CD4-positive, alpha-beta T cell treated with Interleukin-10 for 1 hour (primary cell): ENCODE measurements at regions not wholly inside any gene's neighbourhood (a gene's known extent, or its start where the extent isn't known, plus 50 kb on each side); places are given as distances from the start of the nearest gene placed in this dataset.

ENCODE experiments used
- DNase-seq: peaks from one replicate; pipeline ENCODE4 v3.0.0-alpha.2; 2020

DNA sequence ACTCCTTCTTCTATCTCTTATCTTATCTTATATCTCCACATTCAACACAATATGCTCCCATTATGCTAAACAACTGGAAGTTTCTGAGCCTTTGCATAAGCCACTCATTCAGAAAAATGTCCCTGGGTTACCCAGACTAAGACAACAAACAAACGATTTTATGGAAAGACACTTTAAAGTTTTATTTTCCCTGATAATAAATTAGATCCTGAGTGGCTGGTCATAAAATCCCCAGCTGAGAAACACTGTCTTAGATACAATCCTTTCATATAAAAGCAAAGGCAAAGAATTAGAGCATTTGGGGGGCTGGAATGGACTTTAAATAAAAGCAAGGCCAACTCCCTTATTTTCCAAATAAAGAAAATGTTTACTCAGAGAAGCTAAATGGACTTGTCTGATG is 322.3 kb downstream of the GBE1 start:
- no peak for DNase-seq

DNA sequence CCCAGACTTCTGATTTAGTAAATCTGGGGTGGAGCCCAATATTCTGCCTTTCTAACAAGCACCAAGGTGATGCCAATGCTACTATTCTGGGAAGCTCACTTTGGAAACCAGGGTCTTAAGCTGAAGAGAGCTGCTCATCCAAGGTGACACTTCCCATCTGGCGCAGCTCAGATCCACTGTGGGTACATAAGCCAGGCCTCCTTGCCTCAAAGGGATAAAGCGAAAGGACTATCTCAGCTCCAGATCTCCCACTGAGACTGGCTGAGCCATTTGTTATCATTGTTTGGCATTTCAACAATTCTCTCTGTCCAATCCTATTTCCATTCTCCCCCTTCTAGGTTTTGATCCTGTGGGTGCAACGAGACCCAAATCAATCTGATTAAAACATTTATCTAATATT is 323.8 kb downstream of the GBE1 start:
- DNase-seq: no peak

DNA sequence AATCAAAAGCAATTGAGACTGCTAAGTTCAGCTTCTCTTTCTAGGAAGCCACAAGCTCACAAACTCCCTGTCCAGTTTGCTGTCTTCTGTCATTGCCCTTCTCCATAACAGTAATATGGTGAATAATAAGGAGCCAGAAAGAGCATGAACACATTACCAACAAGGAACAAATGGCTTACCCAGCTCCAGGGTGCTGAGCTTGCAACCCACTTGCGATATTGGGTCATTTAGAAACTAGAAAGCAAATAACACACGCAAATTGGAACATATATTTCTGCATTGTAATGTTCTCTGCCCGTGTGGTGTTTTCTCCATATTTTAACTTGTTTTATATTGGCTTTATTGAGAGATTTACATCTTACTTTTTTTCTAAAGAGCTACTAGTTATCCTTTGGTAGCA is 325.3 kb downstream of the GBE1 start:
- DNase-seq: no peak

DNA sequence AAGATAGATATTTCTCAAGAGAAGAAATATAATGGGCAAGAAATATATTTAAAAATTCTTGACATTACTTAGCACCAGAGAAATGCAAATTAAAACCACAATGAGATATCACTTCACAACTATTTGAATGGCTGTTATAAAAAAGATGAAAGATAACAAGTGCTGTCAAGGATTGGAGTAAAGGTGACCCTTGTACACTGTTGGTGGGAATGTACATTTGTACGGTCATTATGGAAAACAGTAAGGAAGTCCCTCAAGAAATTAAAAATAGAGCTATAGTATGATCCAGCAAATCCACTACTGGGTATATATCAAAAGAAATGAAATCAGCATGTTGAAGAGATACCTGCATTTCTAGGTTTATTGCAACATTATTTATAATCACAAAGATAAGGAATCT is 326.4 kb downstream of the GBE1 start:
- no peak for DNase-seq

DNA sequence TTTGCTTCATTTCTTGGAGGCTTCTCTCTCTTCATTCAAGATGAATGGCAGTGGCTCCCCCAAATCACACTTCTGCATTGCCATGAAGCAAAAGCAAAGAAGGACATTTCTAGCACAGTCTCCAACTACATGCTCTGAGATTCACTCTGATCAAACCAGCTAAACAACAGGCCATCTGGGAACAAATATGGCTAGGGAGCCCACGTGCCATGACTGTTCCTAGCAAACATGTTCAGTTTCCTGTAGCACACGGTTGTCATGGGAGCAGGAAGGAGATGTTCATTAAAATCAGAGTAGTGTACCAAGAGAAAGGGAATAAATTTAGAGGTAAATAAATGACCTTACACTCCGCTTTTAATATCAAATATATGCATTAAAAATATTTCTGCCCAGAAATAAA is 327.3 kb downstream of the GBE1 start:
- DNase-seq: no peak

DNA sequence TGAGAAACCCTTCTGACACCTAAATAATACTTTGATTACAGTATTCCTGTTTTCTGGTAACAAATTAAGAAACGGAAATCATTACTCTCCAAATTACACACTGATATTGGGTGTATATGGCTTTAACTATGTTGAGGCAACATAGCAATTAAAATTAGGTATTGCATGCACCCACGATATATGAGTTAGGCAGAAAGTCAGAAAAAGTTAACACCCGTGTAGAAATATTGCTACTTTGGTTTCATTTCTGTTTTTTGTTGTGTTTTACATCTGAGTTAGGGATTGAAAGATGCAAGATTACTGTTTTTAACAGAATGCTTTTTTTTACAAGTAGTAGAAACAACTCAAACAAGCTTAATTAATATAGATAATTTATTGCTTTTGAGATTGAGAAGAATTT is 327.8 kb downstream of the GBE1 start:
- no peak for DNase-seq

DNA sequence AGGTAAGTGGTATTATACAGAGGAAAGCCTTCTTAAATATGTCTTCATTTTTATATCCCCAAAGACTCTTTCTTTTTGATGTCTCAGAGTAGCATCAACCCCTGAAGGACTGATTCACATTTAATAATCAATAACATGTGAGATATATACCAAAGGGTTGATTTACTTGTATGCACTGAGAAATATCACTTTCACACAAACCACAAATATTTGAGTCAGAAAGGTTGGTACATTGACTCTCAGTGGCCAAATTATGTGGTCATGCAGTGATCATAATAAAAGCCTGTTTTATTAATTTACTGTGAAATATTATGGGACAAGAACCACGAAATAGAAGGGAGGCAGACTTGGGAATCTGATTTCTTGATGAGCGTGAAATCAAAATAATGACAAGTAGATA is 329.0 kb downstream of the GBE1 start:
- DNase-seq: no peak

DNA sequence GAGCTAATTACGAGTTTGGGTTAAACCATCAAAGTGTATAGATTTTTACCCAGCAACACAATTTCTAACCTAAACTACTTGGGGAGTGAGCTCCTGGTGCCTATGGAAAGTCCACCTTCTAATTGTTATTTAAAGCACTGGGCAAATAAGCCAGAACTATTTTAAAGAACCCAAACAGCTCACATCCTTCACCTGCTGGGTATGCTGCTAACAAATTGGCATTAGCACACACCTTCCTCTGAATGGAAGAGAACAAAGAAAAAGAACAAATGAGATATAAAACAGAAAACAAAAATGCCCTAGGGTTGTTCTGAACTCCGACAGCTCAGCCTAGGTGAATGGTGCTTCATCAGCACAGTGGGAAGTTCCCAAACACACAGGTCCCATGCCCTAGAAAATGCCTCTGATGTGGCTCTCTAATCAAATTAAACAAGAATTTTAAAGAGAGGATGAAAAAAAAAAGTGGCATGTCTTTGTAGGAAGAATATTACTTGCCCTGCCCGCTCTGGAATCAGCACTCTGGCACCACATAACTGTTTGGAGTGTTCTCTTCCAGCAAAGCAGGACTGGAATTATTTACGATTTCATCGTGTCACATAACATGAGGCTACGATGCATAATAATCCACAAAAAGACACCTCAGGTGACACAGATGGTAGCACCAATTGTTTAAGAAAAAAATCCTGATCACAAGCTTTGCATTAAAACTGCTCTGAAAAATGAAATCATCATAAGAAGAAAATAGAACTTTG is 334.4 kb downstream of the GBE1 start:
- no peak for DNase-seq

DNA sequence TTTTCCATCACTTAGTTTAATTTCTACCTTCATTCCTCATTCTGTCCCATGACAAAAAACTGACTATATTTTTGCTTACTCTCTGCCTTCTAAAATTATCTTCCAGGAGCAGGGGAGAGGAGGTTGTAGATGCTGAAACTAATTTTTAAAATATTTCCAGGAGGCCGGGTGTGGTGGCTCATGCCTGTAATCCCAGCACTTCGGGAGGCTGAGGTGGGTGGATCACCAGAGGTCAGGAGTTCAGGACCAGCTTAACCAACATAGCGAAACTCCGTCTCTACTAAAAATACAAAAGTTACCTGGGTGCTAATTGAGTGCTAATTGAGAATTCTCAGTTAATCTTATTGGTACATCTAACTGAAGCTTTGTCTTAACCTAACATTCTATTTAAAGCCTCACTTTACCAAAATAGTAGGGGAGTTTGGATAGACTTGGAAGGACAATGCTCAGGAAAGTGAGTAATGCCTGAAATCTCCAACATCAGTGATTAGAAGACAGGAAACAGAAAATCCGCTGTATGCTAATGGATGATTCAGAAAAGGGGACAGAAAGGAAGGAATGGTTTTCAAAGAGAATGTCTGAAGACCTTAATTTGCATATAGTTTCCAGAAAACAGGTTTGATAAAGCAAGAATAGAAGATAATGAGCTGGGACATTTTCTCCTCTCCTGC is 336.1 kb downstream of the GBE1 start:
- no peak for DNase-seq

DNA sequence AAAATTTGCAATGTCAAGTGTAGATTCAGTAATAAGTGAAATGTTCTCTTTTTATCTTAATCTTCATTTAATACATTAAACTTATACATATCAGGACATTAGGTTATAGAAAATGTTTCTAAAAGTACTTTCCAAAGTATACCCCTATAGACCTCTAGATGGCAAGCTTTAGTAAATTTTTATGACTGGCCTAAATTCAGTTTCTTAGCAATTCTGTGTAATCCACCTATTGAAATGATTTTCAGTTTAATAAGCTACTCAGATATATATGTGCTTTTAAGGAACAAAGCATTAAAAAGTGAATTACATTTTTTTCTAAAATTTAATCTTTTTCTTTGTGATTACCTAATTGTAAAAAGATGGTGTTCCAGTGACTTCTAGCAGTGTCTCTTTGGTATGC is 342.2 kb downstream of the GBE1 start:
- DNase-seq: no peak

DNA sequence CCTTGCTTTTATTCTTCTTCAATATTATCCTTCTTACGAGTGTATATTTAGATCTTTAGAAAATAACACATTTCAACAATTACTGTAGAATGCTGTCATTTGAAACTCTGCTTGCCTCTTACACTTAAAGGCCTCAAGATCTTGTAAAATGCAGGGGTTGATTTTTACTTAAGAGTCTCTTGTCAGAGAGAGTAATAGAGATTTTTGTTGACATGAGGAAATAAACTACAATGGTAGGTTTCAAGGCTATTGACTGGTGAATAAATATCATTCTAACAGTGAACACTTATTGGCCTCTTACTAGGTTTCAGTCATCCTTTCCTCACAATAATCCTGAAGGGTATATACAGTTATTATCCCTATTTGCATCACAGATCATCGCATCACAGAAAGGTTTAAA is 344.6 kb downstream of the GBE1 start:
- no peak for DNase-seq

DNA sequence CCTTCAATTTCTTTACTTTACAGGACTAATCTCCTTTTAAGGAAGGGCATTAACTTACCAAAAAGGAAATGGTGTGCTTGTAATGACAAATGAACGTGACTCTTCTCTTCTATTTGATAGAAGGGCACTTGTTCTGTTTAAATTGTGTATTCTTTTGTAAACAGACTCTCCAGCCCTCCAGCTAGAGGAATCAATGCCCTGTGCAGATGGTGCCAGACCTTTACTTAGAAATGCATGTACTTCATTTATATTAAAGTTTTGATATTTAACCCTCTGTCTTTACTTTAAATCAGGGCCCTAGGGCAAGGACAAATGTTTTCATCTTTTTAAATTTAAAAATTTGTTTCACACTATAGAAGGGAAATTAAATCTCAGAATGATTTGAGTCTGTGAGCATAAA is 355.1 kb downstream of the GBE1 start:
- no peak for DNase-seq

DNA sequence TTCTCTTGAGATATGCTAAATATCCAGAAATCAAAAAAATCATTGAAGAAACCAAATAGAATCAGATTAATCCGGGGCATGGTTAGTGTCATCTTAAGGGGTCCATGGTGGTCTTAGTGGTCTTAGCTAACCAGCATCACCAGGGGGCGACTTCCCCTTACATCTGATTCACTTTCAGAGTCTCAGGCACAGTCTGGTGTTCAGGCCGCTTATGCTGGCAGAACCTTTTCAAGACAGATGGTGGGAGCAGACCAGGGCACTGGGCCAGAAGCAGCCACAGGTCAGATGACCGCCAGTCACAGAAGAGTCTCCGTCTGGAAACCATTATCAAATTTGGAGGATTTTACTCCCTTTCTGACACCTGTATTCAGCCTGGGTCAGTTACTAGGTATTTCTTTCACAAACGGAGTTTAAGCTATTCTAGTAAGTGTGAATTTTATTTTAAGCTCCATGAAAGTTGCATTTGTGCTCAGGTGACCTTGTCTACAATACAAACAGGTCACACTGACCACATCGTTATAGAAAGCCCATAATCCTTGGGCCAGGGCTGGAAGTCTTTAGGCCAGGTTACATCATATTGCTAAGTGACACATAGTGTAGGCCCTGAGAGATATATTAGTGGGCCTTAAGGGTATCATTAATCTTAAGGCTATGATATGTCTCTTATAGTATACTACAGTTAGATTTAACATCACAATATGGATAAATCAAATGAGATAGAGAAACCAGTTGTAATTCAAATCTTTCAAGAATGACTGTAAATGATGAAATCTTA is 365.5 kb downstream of the GBE1 start:
- no peak for DNase-seq

DNA sequence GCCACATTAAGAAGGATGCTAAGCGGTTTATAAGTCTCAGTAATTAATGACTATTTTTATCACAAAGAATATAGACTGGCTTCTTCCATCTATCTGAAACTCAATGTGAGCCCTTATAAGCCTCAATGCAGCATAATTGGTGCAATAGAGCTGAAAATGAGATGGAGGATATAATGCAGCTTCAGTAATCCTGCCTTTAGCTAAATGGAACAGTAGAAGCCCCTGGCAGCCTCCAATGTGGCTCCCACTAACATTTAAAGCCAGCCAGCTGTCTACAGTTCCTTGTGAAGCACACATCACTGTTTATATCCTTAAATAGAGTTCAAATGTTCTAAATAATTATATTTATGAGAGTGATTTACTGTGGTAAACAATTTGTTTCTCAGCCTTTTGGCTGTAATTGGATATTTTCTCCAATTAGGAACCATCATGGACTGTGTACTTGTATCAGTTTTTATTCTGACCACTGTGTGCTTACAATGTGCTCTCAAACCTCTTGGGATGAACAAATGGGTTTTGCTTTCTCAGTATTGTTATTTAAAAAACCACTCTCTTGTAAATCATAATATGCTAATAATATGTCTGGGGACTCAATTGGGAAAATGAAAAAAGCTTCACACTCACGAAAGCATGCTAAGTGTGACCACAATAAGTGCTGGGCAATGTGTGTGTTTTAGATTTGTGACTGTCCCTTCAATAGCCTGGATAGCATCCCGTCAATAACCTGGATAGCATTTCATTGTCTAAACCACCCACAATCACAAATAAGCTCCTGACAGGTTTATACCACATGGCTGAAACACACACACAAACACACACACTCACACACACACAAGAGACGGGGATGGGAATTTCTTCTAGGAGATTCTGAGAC is 366.6 kb downstream of the GBE1 start:
- no peak for DNase-seq

DNA sequence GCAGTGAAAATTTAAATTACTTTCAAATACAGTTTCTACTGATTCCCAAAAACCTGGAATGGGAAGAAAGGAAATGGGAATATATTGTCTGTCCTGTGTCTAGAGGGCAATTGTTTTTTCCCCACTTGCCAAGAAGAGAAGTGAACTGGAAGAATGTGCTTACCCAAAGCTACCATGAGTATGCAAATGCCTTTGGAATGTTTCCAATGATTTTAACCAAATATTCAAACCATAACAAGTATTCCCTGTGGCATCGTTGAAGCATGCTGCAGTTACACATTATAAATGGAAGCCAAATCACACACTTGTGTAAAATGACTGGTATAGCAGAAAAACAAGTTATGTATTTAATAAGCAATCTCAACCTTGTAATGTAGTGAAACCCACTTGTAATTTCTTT is 368.2 kb downstream of the GBE1 start:
- DNase-seq: no peak

DNA sequence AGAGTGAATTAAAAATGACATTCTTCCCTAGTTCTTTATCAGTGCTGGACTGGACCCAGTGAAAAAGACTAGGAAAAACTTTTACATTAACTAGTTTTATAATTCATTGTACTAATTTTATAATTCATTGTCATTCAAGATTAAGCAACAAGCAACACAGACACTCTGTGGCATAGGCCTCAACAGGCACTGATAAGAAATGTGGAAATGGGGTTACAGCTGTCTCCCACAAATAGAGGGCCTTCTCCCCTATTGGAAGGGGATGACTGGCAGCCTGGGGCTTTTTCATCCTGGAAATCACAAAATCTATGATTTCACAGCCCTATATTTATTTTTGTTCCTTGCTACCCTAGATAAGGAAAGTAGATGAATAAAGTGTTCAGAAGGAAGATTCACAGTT is 370.6 kb downstream of the GBE1 start:
- no peak for DNase-seq

DNA sequence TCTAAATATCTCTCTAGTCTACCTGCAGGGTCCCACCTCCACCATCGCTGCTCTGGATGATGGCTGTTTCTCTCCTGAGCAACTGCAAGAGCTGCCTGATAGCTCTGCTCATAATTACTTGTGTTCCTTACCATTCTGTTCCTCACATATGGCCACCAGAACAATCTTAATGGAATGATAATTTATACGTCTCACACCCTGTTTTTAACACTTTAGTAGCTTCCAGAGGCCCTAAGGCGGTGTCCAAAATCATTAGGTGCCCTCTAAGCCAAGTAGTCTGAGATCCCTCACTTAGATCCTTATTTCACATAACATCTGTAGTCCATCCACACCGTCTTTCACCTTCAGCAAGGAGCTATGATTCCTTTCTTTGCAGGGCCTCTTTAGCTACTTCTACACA is 373.3 kb downstream of the GBE1 start:
- DNase-seq: no peak

DNA sequence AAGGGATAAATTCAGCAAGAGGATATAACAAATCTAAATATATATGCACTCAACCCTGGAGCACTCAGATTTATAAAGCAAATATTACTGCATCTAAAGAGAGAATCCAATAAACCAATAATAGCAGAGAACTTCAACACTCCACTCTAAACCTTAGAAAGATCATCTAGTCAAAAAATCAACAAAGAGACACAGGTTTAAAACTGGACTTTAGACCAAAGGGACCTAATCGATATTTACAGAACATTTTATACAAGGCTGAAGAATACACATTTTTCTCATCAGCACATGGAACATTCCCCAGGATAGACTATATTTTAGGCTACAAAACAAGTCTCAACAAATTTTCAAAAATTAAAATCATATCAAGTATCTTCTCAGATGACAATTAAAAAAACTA is 379.0 kb downstream of the GBE1 start:
- DNase-seq: no peak

DNA sequence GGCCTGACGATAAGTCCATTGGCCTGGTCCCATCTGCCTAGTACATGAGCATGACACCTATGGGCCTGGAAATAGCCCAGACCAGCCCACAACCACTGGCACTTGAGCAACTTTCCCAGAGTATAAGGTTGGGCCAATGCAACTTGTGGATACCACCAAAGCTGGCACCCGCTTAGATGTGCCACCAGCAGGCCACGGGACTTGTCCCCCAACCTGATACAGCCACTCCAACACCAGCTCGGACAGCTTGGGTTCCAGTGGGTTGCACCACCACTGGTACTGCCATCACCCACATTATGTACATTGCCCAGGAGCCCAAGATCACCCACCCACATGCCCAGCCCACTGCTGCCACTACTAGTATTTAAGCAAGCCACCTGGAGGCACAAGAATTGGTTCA is 381.2 kb downstream of the GBE1 start:
- DNase-seq: no peak

DNA sequence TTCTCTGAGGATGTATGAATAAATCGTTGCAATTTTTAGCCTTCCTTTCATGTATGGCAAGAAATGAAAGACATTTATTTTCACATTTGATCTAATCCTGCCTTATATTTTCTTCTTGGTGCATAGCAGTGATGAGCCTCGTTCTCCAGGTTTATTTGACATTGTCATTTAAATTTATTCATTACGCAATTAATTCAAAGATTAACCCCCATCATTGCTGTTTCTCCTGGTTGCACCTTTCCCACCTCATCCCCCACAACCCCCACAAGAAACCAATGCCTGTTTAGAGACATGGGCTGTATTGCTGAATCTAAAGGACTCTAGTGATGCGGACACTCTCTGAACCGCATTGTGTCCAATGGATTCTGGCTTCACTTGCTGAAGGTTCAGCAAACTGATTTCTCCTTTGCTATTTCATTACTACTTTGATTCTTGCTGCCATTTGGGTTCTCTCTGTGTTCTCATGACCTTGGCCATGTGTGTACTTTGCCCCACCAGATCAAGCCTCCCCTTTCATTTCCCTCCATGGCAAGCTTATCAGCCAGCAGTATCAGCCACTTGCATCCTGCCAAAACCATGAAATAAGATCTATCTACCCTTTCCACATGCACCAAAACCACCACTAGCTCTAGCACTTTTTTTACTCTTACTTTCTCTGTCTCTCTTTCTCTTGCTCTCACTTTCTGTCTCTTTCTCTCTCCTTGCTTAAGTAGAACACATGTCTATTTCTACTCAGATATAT is 382.7 kb downstream of the GBE1 start:
- DNase-seq: no peak

DNA sequence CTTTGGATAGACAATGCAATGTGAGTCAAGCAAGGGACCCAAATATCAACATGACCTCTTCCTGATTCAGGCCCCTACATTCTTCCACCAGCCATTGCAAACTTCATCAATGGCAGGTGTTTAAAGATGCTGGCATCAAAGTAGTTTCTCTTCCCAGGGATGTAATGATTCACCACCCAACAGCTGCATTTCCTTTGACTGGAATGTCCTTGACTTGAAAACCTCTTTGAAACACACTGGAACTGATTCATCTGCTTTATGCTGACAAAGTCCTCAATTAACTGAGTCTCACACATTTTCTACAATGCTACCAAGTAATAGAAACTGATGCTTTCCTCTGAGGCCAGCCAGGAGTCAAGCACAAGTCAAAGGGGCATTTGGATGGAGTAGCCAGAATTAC is 385.5 kb downstream of the GBE1 start:
- no peak for DNase-seq

DNA sequence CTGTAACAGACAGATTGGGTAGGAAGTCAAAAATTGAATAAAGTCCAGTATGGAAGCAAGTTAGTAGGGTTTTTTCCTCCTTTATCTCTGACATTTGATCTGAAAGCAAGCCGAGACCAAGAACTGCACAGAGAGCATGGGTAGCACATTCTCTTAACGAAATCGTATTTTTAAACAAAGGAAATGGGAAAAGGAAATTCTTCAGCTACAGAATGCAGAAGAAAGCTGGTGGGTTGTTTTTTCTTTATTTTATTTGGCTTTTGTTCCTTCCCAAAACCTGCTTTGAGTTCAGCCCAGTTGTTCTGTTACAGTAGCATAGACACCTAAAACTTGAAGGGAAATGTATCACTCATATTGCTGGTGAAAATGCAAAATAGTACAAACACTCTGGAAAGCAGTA is 397.0 kb downstream of the GBE1 start:
- no peak for DNase-seq

DNA sequence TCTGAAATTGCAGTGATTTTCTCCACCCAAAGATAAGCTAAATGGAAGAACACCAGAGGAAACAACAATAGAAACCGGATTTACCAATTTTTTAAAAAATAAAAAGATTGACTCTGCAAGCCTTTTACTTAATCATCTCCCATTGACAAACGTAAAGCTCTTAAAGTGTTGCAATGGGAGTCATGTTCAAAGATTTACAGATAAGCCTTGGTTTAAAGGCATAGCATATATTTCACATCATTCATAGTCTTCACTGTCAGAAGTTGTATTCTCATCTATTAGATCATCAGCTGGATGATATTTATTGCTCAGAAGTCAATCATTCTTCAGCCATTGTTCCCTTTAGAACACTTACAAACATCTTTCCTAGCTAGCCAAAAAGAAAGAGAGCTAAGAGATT is 397.6 kb downstream of the GBE1 start:
- no peak for DNase-seq
